HCT116 (cell line): ENCODE measurements at regions not wholly inside any gene's neighbourhood (a gene's known extent, or its start where the extent isn't known, plus 50 kb on each side); places are given as distances from the start of the nearest gene placed in this dataset.

ENCODE experiments used
- ATAC-seq: fragments of 200-7000 bp; cut with Tn5 transposase; 2 replicates; pipeline ENCODE4 v1.9.1; 2020; ENCODE audit warnings: mild to moderate bottlenecking, moderate library complexity
- BruUV-seq: library from RNA; stranded (reverse); fragments of 400-500 nt; replicated peaks from 2 replicates; lab custom pipeline; 2021; lab: Mats Ljungman, UMichigan
- CTCF ChIA-PET: fragments of 300-600 bp; sonication (Branson Sonifier 250); formaldehyde crosslinking; loops from one replicate; lab custom pipeline; 2021; ENCODE audit warnings: antibody characterized with exemption; lab: Charles Lee
- POLR2A ChIA-PET: fragments of 300-600, 350-600 bp; sonication (Branson Sonifier 250); formaldehyde crosslinking; loops from one replicate; lab custom pipeline; 2021; ENCODE audit warnings: antibody characterized with exemption; lab: Charles Lee
- RAD21 ChIA-PET, 2 experiments: fragments of 300-600 bp; sonication (Branson Sonifier 250); formaldehyde crosslinking; loops; one replicate each; lab custom pipeline; 2023; ENCODE audit warnings: low total read pairs in 2 of 2; ENCODE audit not compliant: uncharacterized antibody in 2 of 2, unreplicated experiment in 2 of 2, low non-redundant PET in 1 of 2; lab: Charles Lee
- DNase-seq: peaks from one replicate; pipeline ENCODE4 v3.0.0-alpha.2; 2010; ENCODE audit warnings: low read depth, low spot score
- H2AFZ ChIP-seq: fragments of 200-600 bp; shearing (Covaris generic), sonication (generic); 2 replicates; pipeline ENCODE4 v1.6.1; 2017; ENCODE audit warnings: low read depth, mixed run types, mixed read lengths, antibody characterized with exemption, low read length; ENCODE audit not compliant: poor library complexity, severe bottlenecking
- H3K27ac ChIP-seq: 2 replicates; pipeline ENCODE4 v1.5.1; 2012; ENCODE audit warnings: low read depth, low read length
- H3K27me3 ChIP-seq: fragments of 200-600 bp; sonication (generic); 2 replicates; pipeline ENCODE4 v1.6.1; 2016; ENCODE audit warnings: mixed run types, low read length, mixed read lengths; ENCODE audit not compliant: insufficient read depth
- H3K36me3 ChIP-seq, 2 experiments: fragments of 200-500 bp in 1 of 2; fragments of 200-600 bp in 1 of 2; sonication (Bioruptor generic) in 1 of 2; sonication (generic) in 1 of 2; 2 replicates each; pipeline versions ENCODE4 v1.5.1 to v1.6.1; 2014 to 2016; ENCODE audit warnings: low read length in 2 of 2, inconsistent platforms in 1 of 2, mixed read lengths in 1 of 2, mixed run types in 1 of 2; ENCODE audit not compliant: insufficient read depth in 2 of 2, control insufficient read depth in 1 of 2
- H3K4me1 ChIP-seq, 2 experiments: fragments of 200-600 bp in 1 of 2; sonication (generic) in 1 of 2; 2 replicates each; pipeline versions ENCODE4 v1.5.1 to v1.6.1; 2012 to 2017; ENCODE audit warnings: low read length in 2 of 2, inconsistent platforms in 1 of 2, mild to moderate bottlenecking in 1 of 2, mixed read lengths in 1 of 2, mixed run types in 1 of 2, moderate library complexity in 1 of 2; ENCODE audit not compliant: insufficient read depth in 2 of 2, control insufficient read depth in 1 of 2
- H3K4me2 ChIP-seq: fragments of 200-600 bp; sonication (generic); 2 replicates; pipeline ENCODE4 v1.6.1; 2017; ENCODE audit warnings: mixed run types, low read length, mixed read lengths
- H3K4me3 ChIP-seq, 2 experiments: fragments of 200-600 bp in 1 of 2; sonication (generic) in 1 of 2; replicated peaks in 1 of 2; 2 replicates each; pipeline ENCODE4 v1.5.1; 2011 to 2016; ENCODE audit warnings: low read length in 2 of 2, control low read depth in 1 of 2, low read depth in 1 of 2, mild to moderate bottlenecking in 1 of 2, mixed read lengths in 1 of 2, mixed run types in 1 of 2
- H3K79me2 ChIP-seq: fragments of 200-600 bp; sonication (generic); 2 replicates; pipeline ENCODE4 v1.6.1; 2017; ENCODE audit warnings: mild to moderate bottlenecking, mixed run types, low read length, moderate library complexity, mixed read lengths; ENCODE audit not compliant: insufficient read depth
- H3K9ac ChIP-seq: fragments of 200-600 bp; sonication (generic); 2 replicates; pipeline ENCODE4 v1.6.1; 2016; ENCODE audit warnings: low read length, mixed read lengths
- H3K9me2 ChIP-seq: fragments of 200-600 bp; sonication (generic), shearing (Covaris generic); 2 replicates; pipeline ENCODE4 v1.6.1; 2017; ENCODE audit warnings: mixed run types, mild to moderate bottlenecking, moderate library complexity; ENCODE audit not compliant: insufficient read depth
- H3K9me3 ChIP-seq, 2 experiments: fragments of 200-500 bp in 1 of 2; fragments of 200-600 bp in 1 of 2; sonication (Bioruptor generic) in 1 of 2; sonication (generic) in 1 of 2; 2 replicates each; pipeline ENCODE4 v1.6.1; 2014 to 2017; ENCODE audit warnings: low read length in 2 of 2, mixed read lengths in 2 of 2, inconsistent platforms in 1 of 2, low read depth in 1 of 2, mild to moderate bottlenecking in 1 of 2, mixed run types in 1 of 2, moderate library complexity in 1 of 2; ENCODE audit not compliant: control insufficient read depth in 1 of 2, insufficient read depth in 1 of 2
- H4K20me1 ChIP-seq: fragments of 200-600 bp; sonication (generic), shearing (Covaris generic); 2 replicates; pipeline ENCODE4 v1.6.1; 2017; ENCODE audit warnings: mixed run types, mild to moderate bottlenecking, moderate library complexity; ENCODE audit not compliant: insufficient read depth
- ELF1 ChIP-seq: IDR thresholded peaks from 2 replicates; pipeline ENCODE4 v1.6.1; 2012; ENCODE audit warnings: low read depth, borderline replicate concordance
- FOSL1 ChIP-seq: IDR thresholded peaks from 2 replicates; pipeline ENCODE4 v1.6.1; 2012; ENCODE audit warnings: low read depth
- POLR2A ChIP-seq: IDR thresholded peaks from 2 replicates; pipeline ENCODE4 v1.7.0; 2011; ENCODE audit warnings: borderline replicate concordance; ENCODE audit not compliant: insufficient read depth, insufficient read length; ENCODE audit errors: extremely low read depth
- POLR2AphosphoS5 ChIP-seq: IDR thresholded peaks from 2 replicates; pipeline ENCODE4 v1.6.1; 2011; ENCODE audit warnings: mild to moderate bottlenecking, low read depth, low read length, moderate library complexity
- ZFX ChIP-seq: fragments of 450-650 bp; IDR thresholded peaks from 2 replicates; pipeline ENCODE4 v1.6.1; 2017
- intact Hi-C: fragments of 100-400 bp; cut with micrococcal nuclease; formaldehyde crosslinking; loops from 2 replicates; pipeline ENCODE4 v1.10.0; 2022
- TF ChIP-seq, protein P1 (sequence below): IDR thresholded peaks from 2 replicates; pipeline ENCODE4 v1.6.1; 2012; ENCODE audit warnings: low read depth
- TF ChIP-seq, protein P2 (sequence below): IDR thresholded peaks from 2 replicates; pipeline ENCODE4 v1.6.1; 2012

DNA sequence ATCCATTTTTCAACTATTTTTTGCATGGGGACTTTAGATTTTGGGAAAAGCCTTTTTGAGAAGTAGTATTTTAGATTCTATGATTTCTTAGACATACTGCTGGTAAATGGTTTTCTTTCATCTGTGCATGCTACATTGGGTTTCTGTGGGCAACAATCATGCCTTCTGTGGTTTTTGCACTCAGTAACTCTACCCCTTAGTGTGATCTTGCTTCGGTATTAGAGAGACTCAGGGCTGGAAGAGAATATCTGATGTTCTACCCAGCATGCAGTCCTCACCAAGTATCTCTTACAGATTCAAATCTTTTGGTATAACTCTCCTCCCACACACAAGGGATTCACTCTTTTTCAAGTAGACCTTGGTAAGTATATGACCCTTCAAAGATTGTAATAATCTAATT is 183.0 kb downstream of the PMAIP1 start:
- TF ChIP-seq, protein P1, sequence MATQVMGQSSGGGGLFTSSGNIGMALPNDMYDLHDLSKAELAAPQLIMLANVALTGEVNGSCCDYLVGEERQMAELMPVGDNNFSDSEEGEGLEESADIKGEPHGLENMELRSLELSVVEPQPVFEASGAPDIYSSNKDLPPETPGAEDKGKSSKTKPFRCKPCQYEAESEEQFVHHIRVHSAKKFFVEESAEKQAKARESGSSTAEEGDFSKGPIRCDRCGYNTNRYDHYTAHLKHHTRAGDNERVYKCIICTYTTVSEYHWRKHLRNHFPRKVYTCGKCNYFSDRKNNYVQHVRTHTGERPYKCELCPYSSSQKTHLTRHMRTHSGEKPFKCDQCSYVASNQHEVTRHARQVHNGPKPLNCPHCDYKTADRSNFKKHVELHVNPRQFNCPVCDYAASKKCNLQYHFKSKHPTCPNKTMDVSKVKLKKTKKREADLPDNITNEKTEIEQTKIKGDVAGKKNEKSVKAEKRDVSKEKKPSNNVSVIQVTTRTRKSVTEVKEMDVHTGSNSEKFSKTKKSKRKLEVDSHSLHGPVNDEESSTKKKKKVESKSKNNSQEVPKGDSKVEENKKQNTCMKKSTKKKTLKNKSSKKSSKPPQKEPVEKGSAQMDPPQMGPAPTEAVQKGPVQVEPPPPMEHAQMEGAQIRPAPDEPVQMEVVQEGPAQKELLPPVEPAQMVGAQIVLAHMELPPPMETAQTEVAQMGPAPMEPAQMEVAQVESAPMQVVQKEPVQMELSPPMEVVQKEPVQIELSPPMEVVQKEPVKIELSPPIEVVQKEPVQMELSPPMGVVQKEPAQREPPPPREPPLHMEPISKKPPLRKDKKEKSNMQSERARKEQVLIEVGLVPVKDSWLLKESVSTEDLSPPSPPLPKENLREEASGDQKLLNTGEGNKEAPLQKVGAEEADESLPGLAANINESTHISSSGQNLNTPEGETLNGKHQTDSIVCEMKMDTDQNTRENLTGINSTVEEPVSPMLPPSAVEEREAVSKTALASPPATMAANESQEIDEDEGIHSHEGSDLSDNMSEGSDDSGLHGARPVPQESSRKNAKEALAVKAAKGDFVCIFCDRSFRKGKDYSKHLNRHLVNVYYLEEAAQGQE: no peak
- TF ChIP-seq, all 23 proteins: peak for 0
- H3K27me3 ChIP-seq: no peaks in the 10 kb centered on the region
- no peak overlapping the region for H3K27ac ChIP-seq
- H3K36me3 ChIP-seq: no peaks in the 10 kb centered on the region
- no peaks in the 10 kb centered on the region for H4K20me1 ChIP-seq
- ChIA-PET RAD21 (no interaction called here), POLR2A (no interaction called here), CTCF (no interaction called here)
- intact Hi-C loops: no loop called here
- no peak overlapping the region for H3K4me3 ChIP-seq
- no peak overlapping the region for H2AFZ ChIP-seq
- ATAC-seq: no peak
- BruUV-seq: no TSS peak
- H3K9me3 ChIP-seq: no peaks in the 10 kb centered on the region
- no peak overlapping the region for H3K4me2 ChIP-seq
- no peaks in the 10 kb centered on the region for H3K9me2 ChIP-seq
- DNase-seq: no peak
- H3K9ac ChIP-seq: no peak overlapping the region
- no peaks in the 10 kb centered on the region for H3K79me2 ChIP-seq
- no peaks in the 10 kb centered on the region for H3K4me1 ChIP-seq

DNA sequence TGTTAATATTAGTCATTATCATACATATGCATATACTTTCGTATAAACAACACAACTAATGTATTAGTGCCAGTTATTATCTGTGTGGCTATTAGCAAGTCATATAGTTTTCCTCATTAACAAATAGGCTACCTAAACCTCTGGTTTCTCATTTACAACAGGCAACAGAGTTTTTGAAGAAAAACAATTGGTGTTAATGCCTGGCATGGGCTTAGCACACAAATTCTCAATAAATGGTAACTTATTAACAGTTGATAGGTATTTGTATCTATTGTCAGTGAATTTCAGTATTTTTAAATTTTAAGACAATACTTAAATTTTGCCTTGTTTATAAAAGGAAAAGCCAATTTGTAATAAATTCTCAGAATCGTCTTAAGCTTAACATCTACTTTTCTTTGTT is 182.5 kb downstream of the PMAIP1 start:
- Histone ChIP-seq H4K20me1 (no peaks in the 10 kb centered on the region), H3K79me2 (no peaks in the 10 kb centered on the region), H2AFZ (no peak overlapping the region), H3K27ac (no peak overlapping the region), H3K9ac (no peak overlapping the region), H3K36me3 (no peaks in the 10 kb centered on the region), H3K9me3 (no peaks in the 10 kb centered on the region), H3K4me3 (no peak overlapping the region), H3K4me2 (no peak overlapping the region), H3K9me2 (no peaks in the 10 kb centered on the region), H3K4me1 (no peaks in the 10 kb centered on the region), H3K27me3 (no peaks in the 10 kb centered on the region)
- TF ChIP-seq POLR2A: no peak
- TF ChIP-seq ZFX: no peak
- TF ChIP-seq, protein P2, sequence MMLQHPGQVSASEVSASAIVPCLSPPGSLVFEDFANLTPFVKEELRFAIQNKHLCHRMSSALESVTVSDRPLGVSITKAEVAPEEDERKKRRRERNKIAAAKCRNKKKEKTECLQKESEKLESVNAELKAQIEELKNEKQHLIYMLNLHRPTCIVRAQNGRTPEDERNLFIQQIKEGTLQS: no peak
- TF ChIP-seq POLR2AphosphoS5: no peak
- no peak for TF ChIP-seq FOSL1
- no peak for TF ChIP-seq ELF1
- ChIA-PET RAD21 (no interaction called here), CTCF (no interaction called here), POLR2A (no interaction called here)
- DNase-seq (no peak), ATAC-seq (no peak)
- BruUV-seq: no TSS peak
- intact Hi-C loops: no loop called here
